Neutrophil (primary cell): ENCODE measurements at regions not wholly inside any gene's neighbourhood (a gene's known extent, or its start where the extent isn't known, plus 50 kb on each side); places are given as distances from the start of the nearest gene placed in this dataset.

ENCODE experiments used
- H3K27ac ChIP-seq: fragments of 200-600 bp; sonication (generic); 2 replicates; pipeline ENCODE4 v1.5.1; 2016; ENCODE audit warnings: mild to moderate bottlenecking, moderate library complexity
- H3K27me3 ChIP-seq: fragments of 200-600 bp; sonication (generic); 2 replicates; pipeline ENCODE4 v1.6.0; 2016; ENCODE audit warnings: mild to moderate bottlenecking
- H3K36me3 ChIP-seq: fragments of 200-600 bp; sonication (generic); 2 replicates; pipeline ENCODE4 v1.5.1; 2017
- H3K4me1 ChIP-seq, 2 experiments: fragments of 200-600 bp in 1 of 2; sonication (generic) in 1 of 2; 1 replicate in 1 of 2; 2 replicates in 1 of 2; pipeline versions ENCODE4 v1.5.1 to v1.6.1; 2013 to 2016; ENCODE audit warnings: low read depth in 1 of 2, low read length in 1 of 2, mild to moderate bottlenecking in 1 of 2, moderate library complexity in 1 of 2; ENCODE audit not compliant: control insufficient read depth in 1 of 2, insufficient read depth in 1 of 2
- H3K4me3 ChIP-seq, 2 experiments: fragments of 200-600 bp in 1 of 2; sonication (generic) in 1 of 2; 1 replicate in 1 of 2; 2 replicates in 1 of 2; pipeline ENCODE4 v1.5.1; 2013 to 2016; ENCODE audit warnings: low read depth in 1 of 2, low read length in 1 of 2, mild to moderate bottlenecking in 1 of 2, moderate library complexity in 1 of 2
- H3K9me3 ChIP-seq: fragments of 200-600 bp; sonication (generic); 2 replicates; pipeline ENCODE4 v1.5.1; 2016
- TF ChIP-seq, protein P1 (sequence below): fragments of 200-600 bp; sonication (generic); IDR thresholded peaks from 2 replicates; pipeline ENCODE4 v1.5.1; 2016; ENCODE audit warnings: antibody characterized with exemption

DNA sequence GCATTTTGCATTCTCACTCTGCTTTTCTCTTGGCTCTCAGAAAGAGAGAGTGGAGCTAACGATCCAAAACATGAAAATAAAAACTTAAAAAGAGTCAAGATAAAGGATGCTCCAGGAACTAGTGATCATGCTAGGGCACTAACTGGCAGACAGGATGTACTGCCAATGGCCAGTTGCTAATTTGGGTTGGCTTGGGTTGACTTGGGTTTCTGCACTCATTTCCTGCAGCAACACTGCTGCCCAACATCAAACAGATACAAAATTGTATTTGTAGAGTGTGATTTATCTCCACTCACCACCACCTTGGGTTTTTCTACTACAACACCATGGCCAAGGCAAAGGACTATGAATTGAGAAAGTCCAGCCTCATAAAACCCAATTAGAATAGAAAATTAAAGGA, 662.3 kb upstream of the PTBP2 start:
- H3K9me3 ChIP-seq = peaks cover 5% of the 10 kb centered on the region

DNA sequence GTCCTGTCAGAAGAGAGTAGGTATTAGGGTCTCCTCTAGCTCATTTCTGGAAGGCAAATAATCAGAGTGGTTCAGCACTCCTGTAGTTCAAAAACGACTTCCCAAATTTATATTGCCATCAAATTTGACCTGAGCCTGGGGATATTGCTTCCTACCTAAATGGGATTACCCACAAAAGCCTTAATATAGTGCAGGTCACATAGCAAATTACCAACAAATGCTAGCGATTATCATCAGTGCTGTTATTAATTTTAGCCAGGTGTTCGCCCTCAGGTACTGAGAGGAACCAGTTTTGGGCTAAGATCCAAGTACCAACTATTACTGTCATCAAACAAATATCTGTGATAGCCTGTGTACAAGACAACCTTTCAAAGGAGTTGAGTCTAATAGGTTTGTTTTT, 661.8 kb upstream of the PTBP2 start:
- no peaks in the 10 kb centered on the region for H3K27me3 ChIP-seq
- H3K4me3 ChIP-seq = no peak overlapping the region
- TF ChIP-seq, protein P1, sequence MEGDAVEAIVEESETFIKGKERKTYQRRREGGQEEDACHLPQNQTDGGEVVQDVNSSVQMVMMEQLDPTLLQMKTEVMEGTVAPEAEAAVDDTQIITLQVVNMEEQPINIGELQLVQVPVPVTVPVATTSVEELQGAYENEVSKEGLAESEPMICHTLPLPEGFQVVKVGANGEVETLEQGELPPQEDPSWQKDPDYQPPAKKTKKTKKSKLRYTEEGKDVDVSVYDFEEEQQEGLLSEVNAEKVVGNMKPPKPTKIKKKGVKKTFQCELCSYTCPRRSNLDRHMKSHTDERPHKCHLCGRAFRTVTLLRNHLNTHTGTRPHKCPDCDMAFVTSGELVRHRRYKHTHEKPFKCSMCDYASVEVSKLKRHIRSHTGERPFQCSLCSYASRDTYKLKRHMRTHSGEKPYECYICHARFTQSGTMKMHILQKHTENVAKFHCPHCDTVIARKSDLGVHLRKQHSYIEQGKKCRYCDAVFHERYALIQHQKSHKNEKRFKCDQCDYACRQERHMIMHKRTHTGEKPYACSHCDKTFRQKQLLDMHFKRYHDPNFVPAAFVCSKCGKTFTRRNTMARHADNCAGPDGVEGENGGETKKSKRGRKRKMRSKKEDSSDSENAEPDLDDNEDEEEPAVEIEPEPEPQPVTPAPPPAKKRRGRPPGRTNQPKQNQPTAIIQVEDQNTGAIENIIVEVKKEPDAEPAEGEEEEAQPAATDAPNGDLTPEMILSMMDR = no peak
- H3K27ac ChIP-seq = no peak overlapping the region
- H3K36me3 ChIP-seq = no peaks in the 10 kb centered on the region
- no peaks in the 10 kb centered on the region for H3K4me1 ChIP-seq
- H3K9me3 ChIP-seq = peaks cover 5% of the 10 kb centered on the region

More for the DNA sequence above, 662.3 kb upstream of the PTBP2 start:
- H3K36me3 ChIP-seq = no peaks in the 10 kb centered on the region
- H3K4me3 ChIP-seq = no peak overlapping the region
- H3K4me1 ChIP-seq = no peaks in the 10 kb centered on the region
- no peak overlapping the region for H3K27ac ChIP-seq
- TF ChIP-seq, protein P1 = no peak
- no peaks in the 10 kb centered on the region for H3K27me3 ChIP-seq

DNA sequence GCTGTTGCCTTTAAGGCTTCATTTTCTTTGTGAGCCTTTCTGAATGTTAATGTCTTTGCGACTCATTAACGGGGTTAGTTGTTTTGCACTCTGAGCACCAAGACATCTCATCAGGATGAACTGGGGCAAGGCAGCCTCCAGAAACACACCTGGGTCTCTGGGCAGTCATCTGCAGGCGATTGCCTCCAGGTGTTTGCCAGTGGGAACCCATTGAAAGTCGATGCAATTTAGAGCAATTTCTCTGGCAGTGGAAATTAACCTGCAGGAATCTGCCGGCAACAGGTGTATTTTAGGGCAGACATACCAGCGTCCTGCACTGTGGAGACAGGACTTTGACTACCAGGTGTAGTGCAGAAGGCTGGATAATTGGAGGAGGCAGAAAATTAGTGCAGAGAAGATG, 661.0 kb upstream of the PTBP2 start:
- peaks cover 5% of the 10 kb centered on the region for H3K9me3 ChIP-seq
- no peaks in the 10 kb centered on the region for H3K27me3 ChIP-seq
- no peaks in the 10 kb centered on the region for H3K36me3 ChIP-seq
- H3K27ac ChIP-seq = no peak overlapping the region
- no peaks in the 10 kb centered on the region for H3K4me1 ChIP-seq
- TF ChIP-seq, protein P1 = no peak
- no peak overlapping the region for H3K4me3 ChIP-seq

DNA sequence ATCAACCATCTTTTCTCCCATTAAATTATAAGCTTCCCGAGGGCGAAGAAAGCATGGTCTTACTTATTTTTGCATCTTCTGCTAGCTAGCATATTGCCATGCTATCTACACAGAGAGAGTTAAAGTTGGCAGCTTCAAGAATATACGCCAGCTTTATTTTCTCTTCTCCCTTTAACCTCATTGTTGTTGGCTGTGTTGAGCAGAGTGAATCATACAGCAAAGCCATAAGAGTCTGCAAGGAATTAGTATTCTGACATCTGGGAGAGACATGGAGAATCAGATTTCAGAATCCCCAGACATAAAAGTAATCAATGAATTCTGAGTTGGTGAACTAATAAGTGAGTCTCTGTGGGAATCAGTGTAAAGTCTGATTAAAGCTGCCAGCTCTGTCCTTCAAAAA, 649.6 kb upstream of the PTBP2 start:
- Histone ChIP-seq H3K27me3 (no peaks in the 10 kb centered on the region), H3K9me3 (no peaks in the 10 kb centered on the region), H3K4me3 (no peak overlapping the region), H3K36me3 (no peaks in the 10 kb centered on the region), H3K27ac (no peak overlapping the region), H3K4me1 (no peaks in the 10 kb centered on the region)
- TF ChIP-seq, protein P1 = no peak

DNA sequence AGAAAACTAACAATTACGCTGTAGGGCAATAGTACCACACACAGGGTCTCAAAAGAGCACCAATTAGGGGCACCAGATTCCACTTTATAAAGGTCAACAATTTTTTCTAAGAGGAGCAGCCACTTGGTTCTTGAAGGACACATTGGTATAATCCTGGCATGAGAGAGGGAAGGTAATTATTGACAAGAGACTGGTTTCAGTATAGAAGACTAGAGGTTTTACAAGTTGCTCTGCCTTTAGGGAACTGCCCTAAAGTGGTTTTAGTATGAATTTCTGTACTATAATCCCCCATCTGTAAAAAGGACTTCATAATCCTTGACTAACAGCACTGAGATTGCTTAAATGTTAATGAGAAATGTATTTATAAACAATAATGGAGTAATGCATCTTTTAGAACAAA, 648.5 kb upstream of the PTBP2 start:
- TF ChIP-seq, protein P1 = no peak
- Histone ChIP-seq H3K27me3 (no peaks in the 10 kb centered on the region), H3K4me1 (no peaks in the 10 kb centered on the region), H3K4me3 (no peak overlapping the region), H3K27ac (no peak overlapping the region), H3K9me3 (no peaks in the 10 kb centered on the region), H3K36me3 (no peaks in the 10 kb centered on the region)

DNA sequence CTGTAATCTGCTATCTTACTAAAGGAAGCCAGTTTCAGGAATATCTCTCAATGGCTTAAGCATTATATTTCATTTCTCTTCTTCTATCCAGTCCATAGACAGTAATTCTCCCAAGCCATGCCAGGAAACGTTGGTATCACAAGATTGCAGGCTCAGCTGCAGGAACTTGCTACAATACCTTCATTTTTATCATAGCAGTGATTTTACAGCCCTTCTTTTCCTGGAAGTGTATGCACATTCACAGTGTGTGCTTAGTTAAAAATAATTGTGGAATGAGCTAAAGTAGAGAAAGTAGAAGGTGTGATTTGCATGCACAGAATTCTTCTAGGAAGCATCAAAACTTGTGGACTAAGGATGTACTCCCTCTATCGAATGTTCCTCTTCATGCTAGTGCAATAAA, 647.2 kb upstream of the PTBP2 start:
- H3K4me3 ChIP-seq = no peak overlapping the region
- H3K27me3 ChIP-seq = no peaks in the 10 kb centered on the region
- H3K27ac ChIP-seq = no peak overlapping the region
- TF ChIP-seq, protein P1 = no peak
- no peaks in the 10 kb centered on the region for H3K36me3 ChIP-seq
- no peaks in the 10 kb centered on the region for H3K9me3 ChIP-seq
- no peaks in the 10 kb centered on the region for H3K4me1 ChIP-seq
